ENCODE measurements at regions not wholly inside any gene's neighbourhood (a gene's known extent, or its start where the extent isn't known, plus 50 kb on each side); places are given as distances from the start of the nearest gene placed in this dataset.

- H3K9me3 Mint-ChIP-seq, result no peaks in the 10 kb centered on the region
- intact Hi-C loops (cut with micrococcal nuclease), result no loop called here
- H3K36me3 Mint-ChIP-seq (ENCODE audit: low read depth), result no peaks in the 10 kb centered on the region
- H3K4me3 Mint-ChIP-seq, result no peak overlapping the region
- no peak overlapping the region for H3K27ac Mint-ChIP-seq
- H3K4me1 Mint-ChIP-seq (ENCODE audit: low read depth), result no peaks in the 10 kb centered on the region
- no peaks in the 10 kb centered on the region for H3K27me3 Mint-ChIP-seq
Observed at GRCh38 chr10:118108194-118109026, 61.7 kb upstream of the RAB11FIP2 start.

GRCh38 chr10:118107541-118107940, 60.8 kb upstream of the RAB11FIP2 start:
- Mint-ChIP-seq H3K36me3 (ENCODE audit: low read depth) (no peaks in the 10 kb centered on the region), H3K27ac (no peak overlapping the region), H3K27me3 (peaks cover 1% of the 10 kb centered on the region), H3K4me1 (ENCODE audit: low read depth) (no peaks in the 10 kb centered on the region), H3K4me3 (no peak overlapping the region), H3K9me3 (no peaks in the 10 kb centered on the region)
- intact Hi-C loops (cut with micrococcal nuclease), result no loop called here

DNA sequence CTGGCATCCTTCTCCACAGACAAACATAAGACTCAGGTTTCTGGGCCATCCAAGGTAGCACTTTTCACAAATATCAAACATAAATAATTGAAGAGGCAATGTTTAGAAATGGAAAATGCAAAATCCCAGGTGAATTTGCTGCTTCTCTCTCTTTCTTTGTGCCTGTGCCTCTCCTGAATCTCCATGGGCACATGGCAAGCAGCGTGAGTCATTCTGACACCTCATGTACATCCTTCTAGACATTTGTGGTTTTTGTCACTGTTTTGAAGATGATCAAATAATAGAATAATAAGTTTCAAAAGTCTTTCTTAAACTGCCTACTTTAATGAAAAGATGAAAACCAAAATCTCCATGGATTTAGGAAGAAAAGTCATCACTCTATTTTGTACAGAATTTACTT, 60.3 kb upstream of the RAB11FIP2 start:
- intact Hi-C loops (cut with micrococcal nuclease), result no loop called here
- no peaks in the 10 kb centered on the region for H3K36me3 Mint-ChIP-seq (ENCODE audit: low read depth)
- no peak overlapping the region for H3K4me3 Mint-ChIP-seq
- H3K4me1 Mint-ChIP-seq (ENCODE audit: low read depth), result no peaks in the 10 kb centered on the region
- H3K9me3 Mint-ChIP-seq, result no peaks in the 10 kb centered on the region
- peaks cover 1% of the 10 kb centered on the region for H3K27me3 Mint-ChIP-seq
- H3K27ac Mint-ChIP-seq, result no peak overlapping the region

DNA sequence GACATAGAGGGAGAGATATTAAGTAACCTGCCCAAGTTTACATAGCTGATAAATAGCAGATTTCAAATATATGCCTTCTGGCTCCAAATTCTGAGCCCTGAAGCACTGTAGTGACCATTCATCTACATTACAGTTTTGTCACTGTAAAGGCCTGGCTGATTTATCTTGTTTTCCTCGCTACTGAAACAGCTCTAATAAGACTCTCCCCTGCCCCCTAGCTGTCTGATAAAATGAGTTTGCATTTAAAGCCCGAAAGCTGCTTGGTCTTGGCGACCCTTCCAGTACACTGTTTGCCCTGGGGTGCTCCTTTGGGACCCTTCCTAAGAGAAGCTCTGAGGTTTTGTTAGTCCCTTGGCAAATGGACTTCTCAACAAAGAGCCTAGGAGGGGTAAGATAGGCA, 59.7 kb upstream of the RAB11FIP2 start:
- no peaks in the 10 kb centered on the region for H3K36me3 Mint-ChIP-seq (ENCODE audit: low read depth)

DNA sequence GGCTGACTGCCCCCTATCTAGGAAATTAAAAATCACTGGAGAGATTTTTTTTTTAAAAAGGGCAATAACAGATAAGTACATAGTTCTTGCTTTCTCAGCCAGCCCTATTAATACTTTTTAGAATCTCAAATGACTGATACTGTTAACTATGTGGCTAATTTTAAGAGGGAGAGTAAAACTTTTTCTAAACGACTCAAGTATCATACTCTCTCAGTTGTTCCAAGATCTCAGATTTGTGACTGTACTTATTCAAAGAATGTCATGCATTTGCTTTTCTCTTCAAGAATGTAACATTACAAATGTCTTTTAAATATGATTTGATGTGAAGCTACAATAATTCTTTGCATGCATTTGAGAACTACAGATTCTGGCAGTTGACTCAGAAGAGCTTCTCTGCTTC, 55.4 kb upstream of the RAB11FIP2 start:
- intact Hi-C loops (cut with micrococcal nuclease), result no loop called here
- Mint-ChIP-seq H3K4me1 (ENCODE audit: low read depth) (no peaks in the 10 kb centered on the region), H3K27me3 (peaks cover 1% of the 10 kb centered on the region), H3K9me3 (no peaks in the 10 kb centered on the region), H3K4me3 (no peak overlapping the region), H3K27ac (no peak overlapping the region), H3K36me3 (ENCODE audit: low read depth) (no peaks in the 10 kb centered on the region)

More for the DNA sequence above, 59.7 kb upstream of the RAB11FIP2 start:
- Mint-ChIP-seq H3K27ac (no peak overlapping the region), H3K9me3 (no peaks in the 10 kb centered on the region), H3K4me1 (ENCODE audit: low read depth) (no peaks in the 10 kb centered on the region), H3K4me3 (no peak overlapping the region), H3K27me3 (peaks cover 1% of the 10 kb centered on the region)
- intact Hi-C loops (cut with micrococcal nuclease), result no loop called here

GRCh38 chr10:118101501-118101900, 54.8 kb upstream of the RAB11FIP2 start:
- no peak overlapping the region for H3K27ac Mint-ChIP-seq
- H3K36me3 Mint-ChIP-seq (ENCODE audit: low read depth), result no peaks in the 10 kb centered on the region
- no peak overlapping the region for H3K4me3 Mint-ChIP-seq
- no peaks in the 10 kb centered on the region for H3K9me3 Mint-ChIP-seq
- peaks cover 1% of the 10 kb centered on the region for H3K27me3 Mint-ChIP-seq
- intact Hi-C loops (cut with micrococcal nuclease), result no loop called here
- H3K4me1 Mint-ChIP-seq (ENCODE audit: low read depth), result no peaks in the 10 kb centered on the region

Measured in dendritic cell treated with granulocyte-macrophage colony-stimulating factor and Interleukin-4, amounts not matched to agents 40 ng/mL and 50 ng/mL, for 4 days (primary cell).